ENCODE measurements at regions not wholly inside any gene's neighbourhood (a gene's known extent, or its start where the extent isn't known, plus 50 kb on each side); places are given as distances from the start of the nearest gene placed in this dataset.
"Not testable (repeated sequence)": the region's sequence is repeated elsewhere in the genome, so short reads cannot be mapped to it uniquely, and the experiment has no call there.

GRCh38 chr1:41978986-41979385 lies 60.3 kb upstream of the HIVEP3 start:
- no peak for DNase-seq

DNA sequence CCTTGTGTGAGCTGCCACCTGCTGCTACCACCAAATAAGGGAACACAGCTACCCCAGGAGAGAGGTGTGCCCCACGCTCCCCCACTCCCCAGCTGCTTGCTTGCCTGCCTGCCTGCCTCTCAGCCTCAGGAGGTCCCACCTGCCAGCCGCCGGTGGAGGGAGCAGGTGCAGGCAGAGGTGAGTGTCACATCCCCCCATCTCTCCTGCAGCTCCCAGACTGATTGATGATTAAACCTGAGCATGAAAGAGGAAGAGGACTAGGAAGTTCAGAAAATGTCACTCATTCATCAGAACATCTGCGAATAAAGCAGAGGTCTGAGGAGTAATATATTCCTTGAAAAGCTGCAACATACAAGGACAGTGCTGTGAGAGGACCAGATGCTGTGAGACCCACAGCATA lies 58.6 kb upstream of the HIVEP3 start:
- no peak for DNase-seq

DNA sequence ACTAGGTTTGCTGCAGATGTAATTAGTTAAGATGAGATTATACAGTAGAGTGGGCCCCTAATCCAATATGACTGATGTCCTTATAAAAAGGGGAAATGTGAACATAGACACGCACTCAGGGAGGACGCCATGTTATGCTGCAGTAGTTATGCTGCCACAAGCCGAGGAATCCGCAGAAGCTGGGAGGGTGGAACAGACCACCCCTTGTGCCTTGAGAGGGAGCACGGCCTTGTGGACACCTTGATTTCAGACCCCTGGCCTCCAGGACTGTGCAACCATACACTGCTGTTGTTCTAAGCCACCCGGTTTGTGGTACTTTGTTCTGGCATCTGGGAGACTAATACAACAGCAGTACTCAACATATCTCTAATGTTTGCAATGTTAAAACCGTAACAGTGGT lies 57.9 kb upstream of the HIVEP3 start:
- DNase-seq: no peak

DNA sequence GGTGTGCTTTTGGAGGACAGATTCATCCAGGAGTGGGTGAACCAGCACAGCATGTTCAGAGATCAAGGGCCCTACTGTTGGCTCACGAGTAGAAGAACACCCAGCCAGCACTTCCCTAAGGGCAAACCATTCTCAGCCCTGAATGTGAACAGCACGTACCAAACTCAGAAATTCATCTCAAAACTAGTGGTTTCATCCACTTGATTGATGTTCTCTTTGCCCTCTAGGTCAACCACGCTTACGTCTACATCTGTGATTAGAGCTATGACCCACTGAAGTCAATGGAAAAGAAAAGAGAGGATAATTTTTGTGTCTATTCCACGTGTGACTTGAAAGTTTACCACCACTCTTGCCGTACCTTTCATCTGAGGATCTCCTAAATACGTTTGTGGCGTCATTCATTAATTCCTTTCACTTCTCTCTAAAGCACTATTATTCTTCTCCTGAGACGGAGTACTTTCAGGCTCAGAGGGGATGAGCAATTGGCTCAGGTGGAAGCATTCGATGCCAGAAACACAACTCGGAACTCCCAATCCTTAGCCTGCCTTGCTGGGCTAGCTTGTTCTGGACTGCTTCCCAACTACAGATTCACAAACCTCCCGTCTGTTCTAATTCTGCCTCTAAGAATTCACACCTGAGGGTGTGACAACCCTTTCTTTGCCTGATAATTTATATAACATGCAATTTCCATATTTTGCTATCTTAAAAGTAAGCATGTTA lies 57.3 kb upstream of the HIVEP3 start:
- DNase-seq: no peak

DNA sequence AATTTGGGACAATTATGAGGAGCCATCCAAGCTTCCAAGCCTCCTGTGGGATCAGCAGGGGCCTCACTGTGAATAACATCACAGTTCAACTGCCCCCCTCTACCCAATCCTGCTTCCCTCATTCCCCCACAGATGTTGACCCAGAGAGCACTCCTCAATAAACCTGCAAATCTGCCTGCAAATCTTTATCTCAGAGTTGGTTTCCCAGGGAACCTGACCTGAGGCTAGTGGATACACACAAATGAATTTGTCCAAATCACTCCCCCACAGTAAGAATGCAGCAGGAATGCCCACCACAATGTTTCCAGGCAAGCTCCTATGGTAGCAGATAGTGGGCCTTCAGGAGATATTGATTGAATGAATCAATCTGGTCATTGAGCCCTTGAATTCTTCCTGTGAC lies 56.4 kb upstream of the HIVEP3 start:
- no peak for DNase-seq

GRCh38 chr1:41968557-41968956 lies 49.8 kb upstream of the HIVEP3 start:
- not testable (repeated sequence) for DNase-seq
